ENCODE measurements at regions not wholly inside any gene's neighbourhood (a gene's known extent, or its start where the extent isn't known, plus 50 kb on each side); places are given as distances from the start of the nearest gene placed in this dataset.

DNA sequence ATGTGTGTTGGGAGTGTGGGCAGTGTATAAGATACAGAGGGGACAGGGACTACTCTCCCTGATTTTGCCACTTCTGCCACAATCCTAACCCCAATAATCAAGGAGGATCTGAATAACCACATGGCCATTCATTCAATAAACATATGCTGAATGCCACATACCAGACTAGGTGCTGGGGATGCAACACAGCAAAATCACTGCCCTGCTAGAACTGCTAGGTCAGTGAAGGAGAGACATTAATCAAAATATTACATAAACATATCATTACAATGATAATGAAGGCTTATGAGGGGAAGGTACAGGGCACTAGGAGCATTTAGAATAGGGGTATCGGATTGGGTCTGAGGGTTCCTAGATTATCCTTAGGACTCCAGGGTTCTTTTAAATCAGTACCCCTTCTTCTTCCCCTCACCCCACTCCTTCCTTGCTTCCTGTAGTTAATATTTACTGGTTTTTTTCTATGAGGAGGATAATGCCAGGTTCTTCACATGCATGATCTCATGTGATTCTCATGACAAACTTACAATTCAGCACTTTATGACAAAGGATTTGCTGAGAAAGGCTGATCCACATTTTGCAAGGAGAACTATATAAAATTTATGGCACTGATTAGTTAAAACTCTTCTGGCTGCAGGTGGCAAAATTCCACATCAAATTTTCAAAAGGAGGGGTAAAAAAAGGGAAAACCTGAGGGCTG is 56.4 kb upstream of the PCBP1 start:
- TF ChIP-seq, protein P1, sequence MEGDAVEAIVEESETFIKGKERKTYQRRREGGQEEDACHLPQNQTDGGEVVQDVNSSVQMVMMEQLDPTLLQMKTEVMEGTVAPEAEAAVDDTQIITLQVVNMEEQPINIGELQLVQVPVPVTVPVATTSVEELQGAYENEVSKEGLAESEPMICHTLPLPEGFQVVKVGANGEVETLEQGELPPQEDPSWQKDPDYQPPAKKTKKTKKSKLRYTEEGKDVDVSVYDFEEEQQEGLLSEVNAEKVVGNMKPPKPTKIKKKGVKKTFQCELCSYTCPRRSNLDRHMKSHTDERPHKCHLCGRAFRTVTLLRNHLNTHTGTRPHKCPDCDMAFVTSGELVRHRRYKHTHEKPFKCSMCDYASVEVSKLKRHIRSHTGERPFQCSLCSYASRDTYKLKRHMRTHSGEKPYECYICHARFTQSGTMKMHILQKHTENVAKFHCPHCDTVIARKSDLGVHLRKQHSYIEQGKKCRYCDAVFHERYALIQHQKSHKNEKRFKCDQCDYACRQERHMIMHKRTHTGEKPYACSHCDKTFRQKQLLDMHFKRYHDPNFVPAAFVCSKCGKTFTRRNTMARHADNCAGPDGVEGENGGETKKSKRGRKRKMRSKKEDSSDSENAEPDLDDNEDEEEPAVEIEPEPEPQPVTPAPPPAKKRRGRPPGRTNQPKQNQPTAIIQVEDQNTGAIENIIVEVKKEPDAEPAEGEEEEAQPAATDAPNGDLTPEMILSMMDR (IDR thresholded peaks at IDR 0.05): no peak
- no peak for TF ChIP-seq POLR2A (IDR thresholded peaks at IDR 0.05)

Data from uterus (tissue), 2 donors.